CD4-positive, alpha-beta T cell treated with Interleukin-6 for 4 hours (primary cell): ENCODE measurements at regions not wholly inside any gene's neighbourhood (a gene's known extent, or its start where the extent isn't known, plus 50 kb on each side); places are given as distances from the start of the nearest gene placed in this dataset.
"Not testable (repeated sequence)": the region's sequence is repeated elsewhere in the genome, so short reads cannot be mapped to it uniquely, and the experiment has no call there.

Experiments used
- DNase-seq: peaks from one replicate; pipeline ENCODE4 v3.0.0-alpha.2; 2020; ENCODE audit warnings: mixed read lengths

DNA sequence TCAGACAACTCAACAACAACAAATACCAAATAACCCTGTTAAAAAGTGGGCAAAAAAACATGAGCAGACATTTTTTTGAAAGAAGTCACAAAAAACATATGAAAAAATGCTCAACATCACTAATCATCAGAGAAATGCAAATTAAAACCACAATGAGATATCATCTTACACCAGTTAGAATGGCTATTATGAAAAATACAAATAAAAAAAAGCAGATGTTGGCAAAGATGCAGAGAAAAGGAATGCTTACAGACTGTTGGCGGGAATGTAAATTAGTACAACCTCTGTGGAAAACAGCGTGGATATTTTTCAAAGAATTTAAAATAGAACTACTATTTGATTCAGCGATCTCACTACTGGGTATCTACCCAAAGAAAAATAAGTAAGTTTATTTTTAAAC lies 114.0 kb downstream of the SLC38A4 start:
- no peak for DNase-seq

DNA sequence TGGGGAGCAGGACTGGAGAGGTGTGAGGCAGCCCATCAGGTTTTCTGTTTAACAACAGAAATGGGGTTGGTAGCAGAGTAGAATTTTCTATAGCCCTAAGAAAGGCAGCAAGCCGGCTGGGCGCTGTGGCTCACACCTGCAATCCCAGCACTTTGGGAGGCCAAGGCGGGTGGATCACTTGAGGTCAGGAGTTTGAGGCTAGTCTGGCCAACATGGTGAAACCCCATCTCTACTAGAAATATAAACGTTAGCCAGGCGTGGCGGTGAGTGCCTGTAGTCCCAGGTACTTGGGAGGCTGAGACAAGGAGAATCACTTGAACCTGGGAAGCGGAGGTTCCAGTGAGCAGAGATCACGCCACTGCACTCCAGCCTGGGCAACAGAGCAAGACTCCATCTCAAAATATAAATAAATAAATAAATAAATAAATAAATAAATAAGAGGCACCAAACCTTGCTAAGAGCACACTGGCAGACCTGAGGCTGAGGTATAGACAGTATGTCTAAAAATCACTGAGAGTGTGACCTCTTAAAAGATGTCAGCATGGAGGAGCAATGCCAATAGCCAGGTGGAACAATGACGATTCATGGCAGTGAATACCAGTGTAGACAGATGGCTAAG lies 115.6 kb downstream of the SLC38A4 start:
- DNase-seq = no peak

DNA sequence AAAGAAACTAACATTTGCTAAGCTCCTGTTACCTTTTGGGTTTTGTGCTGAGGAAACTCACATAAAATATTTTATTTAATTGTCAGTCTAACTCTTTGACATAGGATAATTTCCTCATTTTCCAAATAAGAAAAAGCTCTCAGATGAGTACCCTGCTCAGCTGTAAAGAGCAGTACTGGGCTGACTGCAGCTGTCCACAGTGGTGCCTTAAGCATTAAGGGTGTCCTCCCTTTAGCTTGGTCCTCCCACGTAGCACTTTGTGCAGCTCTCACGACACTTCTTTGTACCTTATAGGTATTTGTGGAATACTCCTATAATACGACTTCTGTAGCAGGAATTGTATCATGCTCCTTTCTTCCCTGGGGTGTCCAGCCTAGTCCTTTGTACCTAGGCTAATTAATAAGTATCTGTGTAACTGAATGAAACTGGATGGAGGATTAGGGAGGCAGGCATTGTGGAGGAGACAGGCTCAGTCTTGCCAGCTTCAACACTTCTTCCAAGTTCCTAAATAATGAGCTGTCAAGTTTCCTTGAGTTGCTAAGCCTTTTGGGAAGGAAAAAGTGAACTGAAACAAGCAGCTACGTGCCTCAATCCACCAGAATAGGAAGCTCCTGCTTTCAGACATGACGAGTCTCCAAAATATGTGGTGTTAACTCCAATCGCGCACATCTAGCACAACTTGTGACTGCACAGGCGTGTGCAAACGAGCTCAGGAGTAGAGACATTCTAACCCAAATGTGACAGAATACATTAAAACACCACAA lies 123.0 kb downstream of the SLC38A4 start:
- DNase-seq = no peak

DNA sequence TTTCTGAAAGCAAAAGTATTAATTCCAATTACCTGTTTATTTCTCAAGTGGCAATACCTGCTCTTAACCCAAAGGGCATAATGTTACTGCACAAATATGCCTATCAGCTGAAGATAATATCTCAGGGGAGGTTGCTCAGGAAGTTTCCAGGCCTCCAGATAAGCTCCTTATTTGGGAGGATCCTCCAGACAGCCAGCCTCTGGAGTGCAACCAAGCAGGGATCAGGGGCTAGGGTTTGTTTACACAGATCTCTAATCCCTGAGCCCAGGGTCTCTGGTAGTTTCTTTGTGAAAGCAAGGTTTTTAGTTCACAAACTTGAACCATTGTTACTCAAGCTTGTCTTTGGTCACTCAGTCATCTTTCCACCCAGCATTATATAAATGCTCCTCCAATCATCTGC lies 124.4 kb downstream of the SLC38A4 start:
- no peak for DNase-seq

DNA sequence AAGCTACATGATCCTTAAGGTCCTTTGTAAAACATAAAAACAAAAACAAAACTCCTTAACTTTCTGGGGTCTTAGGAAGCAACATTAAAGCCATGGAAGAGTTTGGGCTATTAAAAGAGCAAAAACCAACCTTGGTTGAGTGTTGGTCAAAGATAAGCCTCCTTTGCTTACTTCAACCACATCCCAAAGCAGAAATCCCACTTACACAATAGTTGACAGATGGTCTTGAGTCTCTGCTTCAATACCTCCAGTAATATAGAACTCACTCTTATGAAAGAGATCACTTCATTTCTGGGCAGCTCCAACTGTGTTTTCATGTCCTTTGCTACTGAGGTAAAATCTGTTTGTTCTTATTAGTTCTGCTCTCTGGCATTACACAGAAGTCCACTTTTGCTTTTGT lies 125.8 kb downstream of the SLC38A4 start:
- DNase-seq = no peak

DNA sequence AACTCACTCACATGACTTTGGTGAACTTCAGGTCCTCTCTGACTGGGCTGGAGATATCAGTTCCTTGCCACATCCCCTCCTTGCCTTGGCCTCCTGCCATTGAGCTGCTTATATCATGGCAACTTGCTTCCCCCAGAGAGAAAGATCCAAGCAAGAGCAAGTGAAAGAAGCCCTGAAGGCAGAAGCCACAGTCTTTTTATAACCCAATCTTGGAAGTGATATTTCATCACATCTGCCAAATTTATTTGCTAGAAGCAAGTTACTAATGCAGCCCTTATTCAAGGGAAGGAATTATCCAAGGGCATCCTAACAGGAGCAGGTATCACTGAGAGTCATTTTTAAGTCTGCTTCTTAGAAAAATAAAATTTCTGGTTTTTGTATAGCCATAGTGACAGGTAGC lies 127.8 kb downstream of the SLC38A4 start:
- DNase-seq = no peak

DNA sequence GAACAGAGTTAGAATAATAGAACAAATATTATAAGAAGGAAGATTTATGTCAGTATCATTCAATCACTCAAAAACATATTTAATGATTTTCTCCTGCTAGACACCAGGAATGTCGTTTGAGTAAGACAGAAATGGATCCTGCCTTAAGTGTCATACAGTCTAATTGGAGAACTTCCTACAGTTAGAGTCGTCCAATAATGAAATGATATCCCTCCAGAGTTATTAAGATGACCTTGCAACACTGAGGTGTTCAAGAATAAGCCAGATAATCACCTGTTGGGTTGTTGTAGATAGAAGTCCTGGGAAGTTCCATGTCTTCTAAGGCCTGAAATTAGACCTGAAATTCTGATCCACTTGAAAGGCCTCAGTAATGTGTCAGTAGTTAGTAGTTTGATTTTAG lies 132.3 kb downstream of the SLC38A4 start:
- no peak for DNase-seq

DNA sequence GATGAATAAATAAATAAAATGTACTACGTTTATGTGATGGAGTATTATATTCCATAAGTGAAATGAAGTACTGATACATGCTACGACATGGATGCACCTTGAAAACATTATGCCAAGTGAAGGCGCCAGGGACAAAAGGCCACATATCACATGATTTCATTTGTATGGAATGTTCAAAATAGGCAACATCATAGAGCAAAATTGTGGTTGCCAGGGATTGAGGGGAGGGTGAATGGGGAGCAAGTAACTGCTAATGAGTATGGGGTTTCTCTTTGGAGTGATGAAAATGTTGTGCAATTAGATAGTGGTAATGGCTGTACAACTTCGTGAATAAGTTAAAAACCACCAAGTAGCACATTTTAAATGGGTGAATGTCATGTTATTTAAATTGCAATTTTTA lies 132.8 kb downstream of the SLC38A4 start:
- DNase-seq = no peak

DNA sequence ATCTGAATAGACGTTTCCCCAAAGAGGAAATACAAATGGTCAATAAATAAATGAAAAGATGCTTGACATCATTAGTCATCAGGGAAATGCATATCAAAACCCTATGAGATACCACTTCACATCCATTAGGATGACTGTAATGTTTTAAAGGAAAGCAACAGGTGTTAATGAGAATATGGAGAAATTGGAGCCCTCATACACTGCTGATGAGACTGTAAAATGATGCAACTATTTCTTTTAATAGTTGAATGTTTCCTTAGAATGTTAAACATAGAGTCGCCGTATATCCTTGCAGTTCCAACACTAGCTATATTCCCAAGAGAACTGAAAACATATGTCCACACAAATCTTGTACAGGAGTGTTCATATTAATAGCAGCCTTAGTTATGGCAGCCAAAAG lies 133.2 kb downstream of the SLC38A4 start:
- no peak for DNase-seq

DNA sequence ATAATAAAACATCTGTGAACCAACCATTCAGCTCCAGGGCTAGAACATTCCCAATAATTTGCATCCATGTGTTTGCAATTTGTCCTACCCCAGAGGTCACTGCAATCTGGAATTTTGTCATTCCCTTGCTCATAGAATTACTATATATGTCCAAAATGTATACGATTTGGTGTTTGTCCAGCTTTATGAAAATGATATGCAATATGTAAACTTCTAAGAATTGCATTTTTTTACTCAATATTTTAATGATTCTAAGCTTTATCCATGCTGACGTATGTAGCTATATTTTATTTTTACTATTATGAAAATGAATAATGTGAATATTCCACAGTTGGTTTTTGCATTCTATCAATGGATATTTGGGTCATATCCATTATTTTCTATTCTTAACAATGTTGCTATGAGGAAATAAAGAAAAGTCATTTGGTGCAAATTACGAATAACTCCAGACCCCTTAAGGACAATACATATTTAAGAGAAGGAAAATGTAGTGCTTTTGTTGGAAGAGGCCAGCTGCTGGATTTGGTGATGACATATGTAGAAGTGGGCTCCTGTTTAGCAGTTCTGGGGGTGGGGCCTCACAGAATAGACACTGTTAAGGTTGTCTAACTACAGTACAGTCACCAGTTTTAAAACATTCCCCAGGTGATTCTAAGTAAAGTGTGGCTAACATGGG lies 139.4 kb downstream of the SLC38A4 start:
- no peak for DNase-seq

DNA sequence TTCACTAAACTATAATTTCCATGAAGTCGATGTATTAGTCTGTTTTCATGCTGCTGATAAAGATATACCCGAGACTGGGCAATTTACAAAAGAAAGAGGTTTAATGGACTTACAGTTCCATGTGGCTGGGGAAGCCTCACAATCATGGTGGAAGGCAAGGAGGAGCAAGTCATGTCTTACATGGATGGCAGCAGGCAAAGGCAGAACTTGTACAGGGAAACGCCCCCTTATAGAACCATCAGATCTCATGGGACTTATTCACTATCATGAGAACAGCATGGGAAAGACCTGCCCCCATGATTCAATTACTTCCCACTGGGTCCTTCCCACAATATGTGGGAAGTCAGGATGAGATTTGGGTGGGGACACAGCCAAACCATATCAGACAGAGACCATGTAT lies 141.6 kb downstream of the SLC38A4 start:
- DNase-seq = not testable (repeated sequence)

DNA sequence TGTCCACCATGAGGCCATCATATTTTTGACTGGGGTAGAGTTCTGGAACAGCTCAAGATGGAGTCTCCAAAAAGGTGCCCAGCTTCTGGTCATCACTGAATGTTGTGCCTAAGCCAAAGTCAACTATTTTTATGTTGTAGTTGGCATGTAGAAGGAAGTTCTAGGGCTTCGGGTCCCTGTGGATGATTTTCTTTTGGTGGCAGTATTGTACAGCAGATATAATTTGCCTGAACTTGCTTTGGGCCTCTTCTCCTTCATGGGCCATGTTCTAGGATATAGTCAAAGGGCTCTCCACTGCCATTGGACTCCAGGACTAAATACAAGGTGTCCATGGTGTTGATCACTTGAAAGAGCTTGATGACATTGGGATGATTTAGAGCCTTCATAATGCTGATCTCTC lies 143.6 kb downstream of the SLC38A4 start:
- DNase-seq = no peak

DNA sequence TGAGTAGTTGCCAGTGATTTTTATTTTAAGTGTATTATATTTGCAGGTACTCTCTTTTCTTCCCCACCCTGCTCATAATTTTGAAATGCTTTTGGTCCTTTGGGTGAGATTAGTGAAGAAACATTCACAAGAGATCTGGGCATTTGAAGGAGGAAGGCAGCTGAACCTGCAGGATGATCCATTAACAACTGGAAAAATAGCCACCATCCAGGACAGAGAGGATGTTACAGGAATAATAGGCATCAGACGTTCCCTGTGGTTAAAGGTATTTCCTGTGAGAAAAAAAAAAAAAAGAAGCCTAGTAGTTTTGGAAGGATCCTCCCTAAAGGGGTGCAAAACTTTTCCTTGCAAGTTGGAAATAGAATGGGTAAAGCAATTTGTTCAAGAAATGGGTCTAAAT lies 145.3 kb downstream of the SLC38A4 start:
- no peak for DNase-seq

DNA sequence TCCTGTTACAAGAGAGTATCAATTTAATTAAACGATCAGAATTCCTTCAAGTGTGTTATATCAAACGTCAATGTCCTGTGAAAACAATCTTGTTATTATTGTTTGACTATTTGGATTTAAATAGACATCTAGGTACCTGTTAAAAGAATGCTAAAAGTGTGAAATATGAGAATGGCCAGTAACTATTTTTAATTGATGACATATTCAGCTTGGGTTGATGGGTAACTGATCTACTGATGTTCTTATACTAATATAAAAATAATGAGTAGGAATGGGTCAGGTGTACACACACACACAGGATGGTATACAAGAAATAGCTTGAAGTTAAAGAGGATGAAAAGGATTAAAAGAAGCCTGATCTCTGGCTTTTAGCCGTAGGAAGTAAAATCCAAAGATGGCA lies 146.0 kb downstream of the SLC38A4 start:
- no peak for DNase-seq

DNA sequence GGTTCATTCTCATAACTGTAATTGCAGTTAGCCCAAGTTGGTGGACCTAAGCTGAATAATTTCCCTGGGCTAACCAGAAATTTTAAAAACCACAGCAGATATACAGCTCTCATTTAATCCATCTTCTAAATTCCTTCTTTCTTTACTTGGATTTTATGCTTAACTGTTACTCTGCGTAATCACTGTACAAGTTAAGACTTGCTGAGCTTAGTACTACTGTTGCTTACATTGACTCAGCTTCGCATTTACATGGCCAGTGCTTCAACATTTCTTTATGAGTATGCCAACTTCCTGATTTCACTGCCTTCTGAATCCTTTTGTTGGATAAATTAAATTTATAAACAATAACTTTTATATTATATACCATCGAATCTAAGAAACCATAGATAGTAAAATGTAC lies 147.4 kb downstream of the SLC38A4 start:
- DNase-seq = no peak

DNA sequence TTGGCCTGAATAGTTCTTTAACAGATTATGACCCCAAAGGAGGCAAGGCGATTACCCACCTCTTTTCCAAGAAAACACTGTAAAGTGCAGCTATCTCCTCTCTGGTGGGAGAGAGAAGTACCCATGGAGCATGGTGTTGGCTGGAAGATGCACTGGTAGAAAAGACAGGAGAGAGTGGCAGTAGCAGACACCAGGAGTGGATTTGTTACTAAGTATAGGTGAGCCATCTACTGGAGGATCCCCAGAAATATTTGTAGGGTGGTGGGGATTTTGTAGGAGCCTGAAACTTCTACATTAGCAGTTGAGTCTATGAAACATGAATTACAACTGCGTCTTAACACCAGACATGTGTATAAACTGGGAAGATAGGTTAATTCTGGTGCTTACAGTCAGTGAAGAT lies 148.0 kb downstream of the SLC38A4 start:
- no peak for DNase-seq

DNA sequence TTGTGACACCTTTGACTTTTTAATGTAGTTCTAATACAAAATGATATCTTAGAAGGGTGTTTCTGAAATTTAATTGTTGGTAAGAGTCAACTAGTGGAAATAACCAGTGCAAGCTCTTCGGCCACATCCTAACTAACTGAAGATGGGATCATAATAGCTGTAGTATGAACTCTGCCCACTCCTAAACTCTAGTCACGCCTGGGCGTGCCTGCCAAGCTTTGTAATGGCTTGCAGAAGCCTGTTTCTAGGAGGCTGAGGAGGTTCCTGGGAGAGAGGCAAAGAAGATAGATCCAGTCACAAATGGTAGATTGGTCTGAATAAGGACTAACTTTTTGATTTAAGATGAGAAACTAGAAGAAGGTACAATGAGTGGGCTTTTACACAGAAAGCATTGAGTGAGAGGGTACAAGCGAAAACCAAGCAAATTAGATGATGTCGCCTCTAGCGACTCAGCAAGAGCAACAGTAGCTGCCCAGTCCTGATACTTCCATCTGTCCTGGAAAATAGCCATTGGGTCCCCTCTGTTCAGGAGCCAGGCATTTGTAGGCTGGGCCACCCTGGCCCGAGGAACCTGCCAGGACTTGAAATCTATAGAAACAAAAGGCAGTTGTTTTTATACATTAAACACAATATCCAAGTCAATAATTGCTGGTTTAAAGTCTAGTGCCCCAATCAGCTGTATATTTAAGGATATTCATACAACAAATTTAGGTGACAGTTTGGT lies 148.8 kb downstream of the SLC38A4 start:
- DNase-seq = no peak

DNA sequence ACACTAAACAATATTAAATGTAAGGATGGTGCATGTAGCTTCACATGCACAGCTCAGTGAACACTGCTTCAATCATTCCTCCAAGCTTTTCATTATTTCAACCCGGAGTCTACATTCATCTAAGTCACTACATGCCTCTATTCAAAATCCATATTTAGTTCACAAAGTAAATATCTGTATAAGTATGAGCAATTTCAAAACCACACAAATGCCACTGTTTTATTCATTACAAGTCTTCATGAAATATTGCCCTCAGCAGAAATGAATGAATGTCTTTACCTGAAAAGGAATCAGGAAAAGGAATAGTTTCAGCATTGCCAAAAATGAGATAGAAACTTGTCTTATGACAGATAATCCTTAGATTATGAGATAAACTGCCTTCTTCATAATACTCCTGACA lies 149.4 kb downstream of the SLC38A4 start:
- no peak for DNase-seq

DNA sequence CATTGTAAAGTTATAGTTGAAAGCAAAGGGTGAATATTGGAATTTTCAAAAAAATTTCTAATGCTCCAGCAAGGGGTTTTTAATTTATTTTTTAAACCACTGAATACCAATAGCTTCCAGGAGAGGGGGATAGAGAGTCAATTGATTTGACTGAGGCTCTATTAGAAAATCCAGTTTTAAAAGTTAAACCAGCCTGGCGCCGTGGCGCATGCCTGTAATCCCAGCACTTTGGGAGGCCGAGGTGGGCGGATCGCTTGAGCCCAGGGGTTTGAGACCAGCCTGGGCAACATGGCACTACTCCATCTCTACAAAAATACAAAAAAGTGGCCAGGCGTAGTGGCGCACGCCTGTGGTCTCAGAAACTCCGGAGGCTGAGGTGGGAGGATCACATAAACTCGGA lies 150.1 kb downstream of the SLC38A4 start:
- no peak for DNase-seq

DNA sequence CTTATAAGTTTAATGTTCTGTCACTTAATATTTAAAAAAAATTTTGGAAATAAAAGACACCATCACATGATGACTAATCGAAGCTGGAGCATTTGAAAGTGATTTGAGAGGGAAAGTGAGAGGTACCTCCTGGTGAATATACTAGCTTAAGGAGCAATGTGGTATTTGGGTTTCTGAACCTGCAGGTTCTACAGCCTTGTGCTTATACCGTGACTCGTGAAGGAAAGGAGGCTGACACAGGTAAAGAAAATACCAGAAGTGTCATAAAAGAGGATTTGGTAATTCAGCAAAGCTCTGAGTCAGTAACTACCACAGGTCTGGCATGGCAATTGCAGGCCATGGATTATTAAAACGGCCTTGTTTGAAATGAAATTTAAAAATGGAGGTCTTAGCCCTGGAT lies 151.0 kb downstream of the SLC38A4 start:
- no peak for DNase-seq

DNA sequence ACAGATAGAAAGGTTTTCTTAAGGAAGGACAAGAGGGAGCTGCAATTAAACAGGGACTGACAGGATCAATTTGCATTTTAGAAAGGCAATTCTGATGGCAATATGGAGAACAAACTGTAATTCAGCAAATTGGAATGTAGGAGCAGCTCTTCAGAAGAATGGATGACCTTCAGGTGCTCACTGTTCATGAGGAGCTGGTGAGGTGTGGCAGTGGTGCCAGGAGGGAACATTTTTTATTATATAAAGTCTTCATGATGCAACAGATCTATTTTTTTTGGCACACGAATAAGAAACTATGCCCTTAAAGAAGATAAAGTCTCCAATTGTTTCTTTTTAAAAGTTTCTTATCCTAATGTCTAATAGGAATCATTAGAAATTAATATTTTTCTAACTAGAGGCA lies 151.7 kb downstream of the SLC38A4 start:
- no peak for DNase-seq

DNA sequence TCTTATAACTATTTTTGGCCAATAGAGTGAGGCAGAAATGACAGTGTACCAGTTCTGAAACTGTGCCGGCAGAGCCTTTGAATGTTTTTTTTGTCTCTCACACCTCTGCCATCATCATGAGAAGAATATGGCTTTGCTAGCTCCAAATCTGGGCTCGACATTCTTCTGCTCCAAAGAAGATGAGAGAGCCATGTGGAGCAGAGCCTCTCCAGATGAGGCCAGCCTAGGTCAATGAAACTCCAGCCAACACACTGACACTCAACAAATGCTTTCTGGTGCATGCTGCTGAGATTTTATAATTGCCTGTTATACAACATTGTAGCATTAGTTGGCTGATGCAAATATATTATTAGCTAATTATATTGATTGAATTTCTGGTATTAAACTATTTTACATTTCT lies 154.7 kb downstream of the SLC38A4 start:
- DNase-seq = no peak

DNA sequence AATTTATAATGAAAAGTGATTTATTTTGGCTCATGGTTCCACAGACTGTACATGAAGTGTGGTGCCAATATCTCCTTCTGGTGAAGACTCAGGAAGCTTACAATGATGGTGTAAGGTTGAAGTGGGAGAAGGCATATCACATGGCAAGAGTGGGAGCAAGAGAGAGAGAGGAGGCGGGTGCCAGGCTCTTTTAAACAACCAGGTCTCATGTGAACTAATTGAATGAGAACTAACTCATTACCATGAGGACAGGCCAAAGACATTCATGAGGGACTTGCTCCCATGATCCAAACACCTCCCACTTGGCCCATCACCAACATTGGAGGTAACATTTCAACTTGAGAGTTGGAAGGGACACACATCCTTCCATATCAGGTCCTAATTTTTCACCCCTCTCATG lies 155.2 kb downstream of the SLC38A4 start:
- DNase-seq = no peak

DNA sequence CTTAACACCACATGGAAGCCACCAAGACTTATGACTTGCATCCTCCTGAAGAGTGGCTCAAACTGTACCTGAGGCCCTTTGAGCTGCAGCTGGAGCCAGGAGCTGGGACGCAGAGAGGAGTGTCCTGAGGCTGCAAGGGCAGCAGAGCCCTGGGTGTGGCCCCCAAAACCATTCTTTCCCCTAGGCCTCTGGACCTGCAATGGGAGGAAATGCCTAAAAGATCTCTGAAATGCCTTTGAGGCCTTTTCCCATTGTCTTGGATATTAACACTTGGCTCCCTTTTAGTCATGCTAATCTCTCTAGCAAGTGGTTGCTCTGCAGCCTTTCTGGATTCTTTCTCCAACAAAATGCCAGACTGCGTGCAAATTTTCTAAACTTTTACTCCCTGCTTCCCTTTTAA lies 156.1 kb downstream of the SLC38A4 start:
- no peak for DNase-seq
